GM19023 (cell line): ENCODE measurements at regions not wholly inside any gene's neighbourhood (a gene's known extent, or its start where the extent isn't known, plus 50 kb on each side); places are given as distances from the start of the nearest gene placed in this dataset.

Source experiments
- ATAC-seq: cut with Tn5 transposase; IDR thresholded peaks from one replicate; pipeline ENCODE4 v1.9.1; 2021; ENCODE audit warnings: mild to moderate bottlenecking, moderate library complexity; ENCODE audit not compliant: unreplicated experiment

- no peak for ATAC-seq
These were observed 539.6 kb downstream of the CCDC171 start for GRCh38 chr9:16092142-16093091.

GRCh38 chr9:16098306-16098705, 545.5 kb downstream of the CCDC171 start:
- no peak for ATAC-seq

- ATAC-seq: no peak
These were observed 547.1 kb downstream of the CCDC171 start for GRCh38 chr9:16099732-16100536.

- no peak for ATAC-seq
These were observed 547.8 kb downstream of the CCDC171 start for GRCh38 chr9:16100537-16101091.

- no peak for ATAC-seq
These were observed 549.3 kb downstream of the CCDC171 start for GRCh38 chr9:16102154-16102553.

GRCh38 chr9:16103620-16104397, 551.0 kb downstream of the CCDC171 start:
- no peak for ATAC-seq

- no peak for ATAC-seq
These were observed 552.6 kb downstream of the CCDC171 start for GRCh38 chr9:16105168-16106020.

GRCh38 chr9:16106021-16106571, 553.3 kb downstream of the CCDC171 start:
- ATAC-seq: no peak

- ATAC-seq: no peak
These were observed 559.3 kb downstream of the CCDC171 start for GRCh38 chr9:16112116-16112515.

GRCh38 chr9:16115994-16116393, 563.2 kb downstream of the CCDC171 start:
- no peak for ATAC-seq

- ATAC-seq: no peak
These were observed 565.2 kb downstream of the CCDC171 start for GRCh38 chr9:16118043-16118442.

- no peak for ATAC-seq
These were observed 566.7 kb downstream of the CCDC171 start for GRCh38 chr9:16119261-16120230.

GRCh38 chr9:16120231-16120641, 567.4 kb downstream of the CCDC171 start:
- no peak for ATAC-seq

- ATAC-seq: no peak
These were observed 567.9 kb downstream of the CCDC171 start for GRCh38 chr9:16120727-16121126.

GRCh38 chr9:16121168-16121567, 568.3 kb downstream of the CCDC171 start:
- no peak for ATAC-seq

- no peak for ATAC-seq
These were observed 568.9 kb downstream of the CCDC171 start for GRCh38 chr9:16121601-16122286.

- no peak for ATAC-seq
These were observed 572.8 kb downstream of the CCDC171 start for GRCh38 chr9:16125629-16126028.

GRCh38 chr9:16126042-16126441, 573.2 kb downstream of the CCDC171 start:
- no peak for ATAC-seq
